Activated CD8-positive, alpha-beta T cell treated with anti-CD3 and anti-CD28 coated beads for 36 hours (primary cell): ENCODE measurements at regions not wholly inside any gene's neighbourhood (a gene's known extent, or its start where the extent isn't known, plus 50 kb on each side); places are given as distances from the start of the nearest gene placed in this dataset.
A peak's percentile ranks its signal among the peaks of the same experiment; 100 is the strongest.

Experiments used
- ATAC-seq: fragments of 200-7000 bp; cut with Tn5 transposase; one replicate; pipeline ENCODE4 v1.10.0; 2021; ENCODE audit warnings: mild to moderate bottlenecking, moderate library complexity
- CTCF ChIA-PET: fragments of 350-600 bp; sonication (Branson Sonifier 250); formaldehyde crosslinking; loops from one replicate; lab custom pipeline; 2021; ENCODE audit warnings: antibody characterized with exemption; lab: Charles Lee
- POLR2A ChIA-PET: fragments of 350-600 bp; sonication (Branson Sonifier 250); formaldehyde crosslinking; loops from one replicate; lab custom pipeline; 2021; ENCODE audit warnings: antibody characterized with exemption; lab: Charles Lee
- DNase-seq: peaks from one replicate; pipeline ENCODE4 v3.0.0-alpha.2; 2020
- H3K27ac Mint-ChIP-seq: one replicate; pipeline ENCODE4 v1.8.0; 2021; ENCODE audit warnings: mild to moderate bottlenecking, mixed read lengths
- H3K27me3 Mint-ChIP-seq: one replicate; pipeline ENCODE4 v1.8.0; 2021; ENCODE audit warnings: mixed read lengths
- H3K36me3 Mint-ChIP-seq: one replicate; pipeline ENCODE4 v1.8.0; 2021; ENCODE audit warnings: low read depth, mixed read lengths
- H3K4me1 Mint-ChIP-seq: one replicate; pipeline ENCODE4 v1.8.0; 2021; ENCODE audit warnings: low read depth, mixed read lengths
- H3K4me3 Mint-ChIP-seq: one replicate; pipeline ENCODE4 v1.8.0; 2021; ENCODE audit warnings: mild to moderate bottlenecking, moderate library complexity, mixed read lengths
- H3K9me3 Mint-ChIP-seq: one replicate; pipeline ENCODE4 v1.8.0; 2021; ENCODE audit warnings: mixed read lengths
- intact Hi-C: fragments of 100-400 bp; cut with micrococcal nuclease; formaldehyde crosslinking; loops from one replicate; pipeline ENCODE4 v1.10.0; 2022
- TF ChIP-seq, protein P1 (sequence below): fragments of 200-600 bp; IDR thresholded peaks from one replicate; pipeline ENCODE4 v1.8.0; 2022; ENCODE audit warnings: antibody characterized with exemption, mild to moderate bottlenecking

- ATAC-seq, result no peak
- Mint-ChIP-seq H3K4me3 (no peak overlapping the region), H3K27ac (no peak overlapping the region), H3K36me3 (no peaks in the 10 kb centered on the region), H3K9me3 (no peaks in the 10 kb centered on the region), H3K4me1 (peaks cover 14% of the 10 kb centered on the region), H3K27me3 (peaks cover 16% of the 10 kb centered on the region)
- intact Hi-C loops, result no loop called here
- ChIA-PET CTCF (no interaction called here), POLR2A (no interaction called here)
- TF ChIP-seq, protein P1, sequence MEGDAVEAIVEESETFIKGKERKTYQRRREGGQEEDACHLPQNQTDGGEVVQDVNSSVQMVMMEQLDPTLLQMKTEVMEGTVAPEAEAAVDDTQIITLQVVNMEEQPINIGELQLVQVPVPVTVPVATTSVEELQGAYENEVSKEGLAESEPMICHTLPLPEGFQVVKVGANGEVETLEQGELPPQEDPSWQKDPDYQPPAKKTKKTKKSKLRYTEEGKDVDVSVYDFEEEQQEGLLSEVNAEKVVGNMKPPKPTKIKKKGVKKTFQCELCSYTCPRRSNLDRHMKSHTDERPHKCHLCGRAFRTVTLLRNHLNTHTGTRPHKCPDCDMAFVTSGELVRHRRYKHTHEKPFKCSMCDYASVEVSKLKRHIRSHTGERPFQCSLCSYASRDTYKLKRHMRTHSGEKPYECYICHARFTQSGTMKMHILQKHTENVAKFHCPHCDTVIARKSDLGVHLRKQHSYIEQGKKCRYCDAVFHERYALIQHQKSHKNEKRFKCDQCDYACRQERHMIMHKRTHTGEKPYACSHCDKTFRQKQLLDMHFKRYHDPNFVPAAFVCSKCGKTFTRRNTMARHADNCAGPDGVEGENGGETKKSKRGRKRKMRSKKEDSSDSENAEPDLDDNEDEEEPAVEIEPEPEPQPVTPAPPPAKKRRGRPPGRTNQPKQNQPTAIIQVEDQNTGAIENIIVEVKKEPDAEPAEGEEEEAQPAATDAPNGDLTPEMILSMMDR, result no peak
- no peak for DNase-seq
Measured at GRCh38 chr9:96159596-96159995, 142.4 kb downstream of the HSD17B3 start.

GRCh38 chr9:96158909-96159575, 142.9 kb downstream of the HSD17B3 start:
- TF ChIP-seq, protein P1, result no peak
- Mint-ChIP-seq H3K9me3 (no peaks in the 10 kb centered on the region), H3K4me1 (peaks cover 14% of the 10 kb centered on the region), H3K27ac (no peak overlapping the region), H3K36me3 (no peaks in the 10 kb centered on the region), H3K27me3 (peaks cover 22% of the 10 kb centered on the region), H3K4me3 (no peak overlapping the region)
- peak; percentile 33 for DNase-seq
- peak; percentile 37 for ATAC-seq
- ChIA-PET CTCF (no interaction called here), POLR2A (no interaction called here)
- intact Hi-C loops, result no loop called here

- intact Hi-C loops, result no loop called here
- peaks cover 22% of the 10 kb centered on the region for H3K27me3 Mint-ChIP-seq
- no peaks in the 10 kb centered on the region for H3K36me3 Mint-ChIP-seq
- H3K9me3 Mint-ChIP-seq, result no peaks in the 10 kb centered on the region
- DNase-seq (no peak), ATAC-seq (no peak)
- peaks cover 14% of the 10 kb centered on the region for H3K4me1 Mint-ChIP-seq
- TF ChIP-seq, protein P1, result no peak
- H3K27ac Mint-ChIP-seq, result no peak overlapping the region
- H3K4me3 Mint-ChIP-seq, result no peak overlapping the region
- ChIA-PET CTCF (no interaction called here), POLR2A (no interaction called here)
Measured at GRCh38 chr9:96158147-96158546, 143.8 kb downstream of the HSD17B3 start.

- Mint-ChIP-seq H3K4me1 (peaks cover 19% of the 10 kb centered on the region), H3K27me3 (peaks cover 22% of the 10 kb centered on the region)
- ATAC-seq, result no peak
Measured at GRCh38 chr9:96157675-96158074, 144.3 kb downstream of the HSD17B3 start.

More at GRCh38 chr9:96157675-96158074, 144.3 kb downstream of the HSD17B3 start:
- no peak overlapping the region for H3K27ac Mint-ChIP-seq
- DNase-seq, result no peak
- ChIA-PET POLR2A (no interaction called here), CTCF (no interaction called here)
- no peak overlapping the region for H3K4me3 Mint-ChIP-seq
- intact Hi-C loops, result no loop called here
- H3K9me3 Mint-ChIP-seq, result no peaks in the 10 kb centered on the region
- TF ChIP-seq, protein P1, result no peak
- no peaks in the 10 kb centered on the region for H3K36me3 Mint-ChIP-seq
